HepG2 (cell line): ENCODE measurements at regions not wholly inside any gene's neighbourhood (a gene's known extent, or its start where the extent isn't known, plus 50 kb on each side); places are given as distances from the start of the nearest gene placed in this dataset.

Experiments
- ATAC-seq: fragments of 200-7000 bp; cut with Tn5 transposase; 3 replicates; pipeline ENCODE4 v1.9.1; 2020; ENCODE audit warnings: mild to moderate bottlenecking, moderate library complexity
- BruUV-seq: library from RNA; stranded (reverse); fragments of 400-500 nt; replicated peaks from 2 replicates; lab custom pipeline; 2021; lab: Mats Ljungman, UMichigan
- CTCF ChIA-PET: fragments of 300-600 bp; formaldehyde crosslinking; extraction: SDS; loops from one replicate; lab custom pipeline; 2021; ENCODE audit warnings: low total read pairs, inconsistent platforms, low intra/inter-chr PET ratio; lab: Yijun Ruan, JAX
- POLR2A ChIA-PET: fragments of 350-600 bp; sonication (Branson Sonifier 250); formaldehyde crosslinking; loops from one replicate; lab custom pipeline; 2020; ENCODE audit warnings: antibody characterized with exemption, inconsistent platforms; lab: Yijun Ruan, JAX
- DNase-seq: peaks from one replicate; pipeline ENCODE4 v3.0.0-alpha.2; 2015; ENCODE audit warnings: low spot score
- FAIRE-seq: peaks from 3 replicates; lab custom pipeline; 2011; peaks lifted over from hg19 to GRCh38; lab: Jason Lieb, UNC
- H2AFZ ChIP-seq: one replicate; pipeline ENCODE4 v1.6.1; 2011; ENCODE audit warnings: low read length, inconsistent platforms
- H3K27ac ChIP-seq: fragments of 300-600 bp; 3 replicates; pipeline ENCODE4 v1.8.0; 2011; ENCODE audit warnings: mixed run types, mild to moderate bottlenecking, mixed read lengths, low read length, inconsistent platforms; ENCODE audit not compliant: insufficient read depth; ENCODE audit errors: extremely low read length
- H3K27me3 ChIP-seq, 2 experiments: fragments of 200-600 bp in 1 of 2; 2 replicates in 1 of 2; 3 replicates in 1 of 2; pipeline versions ENCODE4 v1.6.0 to v1.8.0; 2011; ENCODE audit warnings: low read length in 2 of 2, mild to moderate bottlenecking in 2 of 2, moderate library complexity in 2 of 2, inconsistent platforms in 1 of 2; ENCODE audit not compliant: insufficient read depth in 2 of 2, control insufficient read depth in 1 of 2
- H3K36me3 ChIP-seq, 2 experiments: fragments of 200-600 bp in 1 of 2; replicated peaks in 1 of 2; 2 replicates in 1 of 2; 3 replicates in 1 of 2; pipeline versions ENCODE4 v1.5.1 to v1.8.0; 2011; ENCODE audit warnings: low read length in 2 of 2, inconsistent platforms in 1 of 2; ENCODE audit not compliant: insufficient read depth in 2 of 2, control insufficient read depth in 1 of 2
- H3K4me1 ChIP-seq: 2 replicates; pipeline ENCODE4 v1.5.1; 2012; ENCODE audit warnings: low read length, inconsistent platforms; ENCODE audit not compliant: insufficient read depth
- H3K4me2 ChIP-seq: 2 replicates; pipeline ENCODE4 v1.6.0; 2011; ENCODE audit warnings: low read depth, low read length, inconsistent platforms
- H3K4me3 ChIP-seq, 3 experiments: fragments of 200-600 bp in 1 of 3; sonication (generic), shearing (Covaris generic) in 1 of 3; replicated peaks in 1 of 3; 2 replicates each; pipeline ENCODE4 v1.5.1; 2011 to 2016; ENCODE audit warnings: low read length in 3 of 3, inconsistent platforms in 2 of 3, low read depth in 2 of 3, mild to moderate bottlenecking in 2 of 3, control low read depth in 1 of 3, mixed read lengths in 1 of 3; ENCODE audit not compliant: insufficient read depth in 1 of 3
- H3K79me2 ChIP-seq: one replicate; pipeline ENCODE4 v1.6.1; 2011; ENCODE audit warnings: low read length, inconsistent platforms; ENCODE audit not compliant: insufficient read depth
- H3K9ac ChIP-seq: 2 replicates; pipeline ENCODE4 v1.6.0; 2011; ENCODE audit warnings: mild to moderate bottlenecking, low read depth, low read length, inconsistent platforms; ENCODE audit not compliant: insufficient read depth
- H3K9me3 ChIP-seq: 2 replicates; pipeline ENCODE4 v1.5.1; 2012; ENCODE audit warnings: mild to moderate bottlenecking, low read length
- H4K20me1 ChIP-seq: 2 replicates; pipeline ENCODE4 v1.6.0; 2011; ENCODE audit warnings: inconsistent platforms, mild to moderate bottlenecking, low read length, moderate library complexity; ENCODE audit not compliant: insufficient read depth
- CTCF ChIP-seq: sonication (generic); formaldehyde crosslinking; IDR thresholded peaks from 2 replicates; pipeline ENCODE4 v1.5.0; 2020; ENCODE audit warnings: mild to moderate bottlenecking, missing genetic modification reagents, moderate library complexity
- ESRRA ChIP-seq: sonication (generic); formaldehyde crosslinking; IDR thresholded peaks from 2 replicates; pipeline ENCODE4 v1.5.1; 2020; ENCODE audit warnings: mild to moderate bottlenecking, low read depth, missing genetic modification reagents
- FOXJ3 ChIP-seq: sonication (generic); formaldehyde crosslinking; IDR thresholded peaks from 2 replicates; pipeline ENCODE4 v1.4.0; 2020; ENCODE audit warnings: missing genetic modification reagents, mild to moderate bottlenecking, borderline replicate concordance
- FUBP1 ChIP-seq: sonication (generic); formaldehyde crosslinking; IDR thresholded peaks from 2 replicates; pipeline ENCODE4 v1.5.1; 2020; ENCODE audit warnings: missing genetic modification reagents, mild to moderate bottlenecking, borderline replicate concordance
- MAFK ChIP-seq, 2 experiments: IDR thresholded peaks in 1 of 2; conservative IDR thresholded peaks in 1 of 2; 2 replicates each; pipeline ENCODE4 v1.6.1; 2011; ENCODE audit warnings: improper control_type of control experiment in 2 of 2, low read length in 2 of 2
- MIXL1 ChIP-seq: IDR thresholded peaks from 2 replicates; pipeline ENCODE4 v1.6.1; 2016
- RBFOX2 ChIP-seq: fragments of 200-400 bp; formaldehyde crosslinking; IDR thresholded peaks from 2 replicates; pipeline ENCODE4 v1.6.1; 2017; ENCODE audit warnings: low read depth, mild to moderate bottlenecking, low read length
- RBM39 ChIP-seq: fragments of 200-400 bp; formaldehyde crosslinking; IDR thresholded peaks from one replicate; pipeline ENCODE4 v1.6.1; 2018; ENCODE audit warnings: antibody characterized with exemption, mild to moderate bottlenecking, low read depth, low read length; ENCODE audit not compliant: poor library complexity, severe bottlenecking
- REL ChIP-seq: sonication (generic); formaldehyde crosslinking; conservative IDR thresholded peaks from 2 replicates; pipeline ENCODE4 v1.8.0; 2022; ENCODE audit warnings: mild to moderate bottlenecking, missing genetic modification reagents, moderate library complexity
- SMC3 ChIP-seq: IDR thresholded peaks from 2 replicates; pipeline ENCODE4 v1.6.1; 2011; ENCODE audit warnings: low read length, improper control_type of control experiment
- STAG1 ChIP-seq: sonication (generic); formaldehyde crosslinking; IDR thresholded peaks from 2 replicates; pipeline ENCODE4 v1.4.0; 2020; ENCODE audit warnings: missing genetic modification reagents
- TBX3 ChIP-seq: fragments of 450-650 bp; IDR thresholded peaks from 2 replicates; pipeline ENCODE4 v1.6.1; 2017; ENCODE audit warnings: antibody characterized with exemption, mild to moderate bottlenecking, inconsistent platforms, borderline replicate concordance
- TMF1 ChIP-seq: sonication (generic); formaldehyde crosslinking; IDR thresholded peaks from 2 replicates; pipeline ENCODE4 v1.8.1; 2022; ENCODE audit warnings: low read depth, missing genetic modification reagents
- ZNF230 ChIP-seq: sonication (generic); formaldehyde crosslinking; IDR thresholded peaks from 2 replicates; pipeline ENCODE4 v1.4.0; 2020; ENCODE audit warnings: mild to moderate bottlenecking, missing genetic modification reagents
- ZNF414 ChIP-seq: sonication (generic); formaldehyde crosslinking; IDR thresholded peaks from 2 replicates; pipeline ENCODE4 v1.5.0; 2020; ENCODE audit warnings: missing genetic modification reagents
- ZNF446 ChIP-seq: sonication (generic); formaldehyde crosslinking; IDR thresholded peaks from 2 replicates; pipeline ENCODE4 v1.5.0; 2020; ENCODE audit warnings: mild to moderate bottlenecking, missing genetic modification reagents
- ZNF703 ChIP-seq: sonication (generic); formaldehyde crosslinking; IDR thresholded peaks from 2 replicates; pipeline ENCODE4 v1.5.1; 2020; ENCODE audit warnings: missing genetic modification reagents, mild to moderate bottlenecking, moderate library complexity, borderline replicate concordance
- ZNF777 ChIP-seq: sonication (generic); formaldehyde crosslinking; IDR thresholded peaks from 2 replicates; pipeline ENCODE4 v1.4.0; 2020; ENCODE audit warnings: missing genetic modification reagents
- WGBS: methylation state at CpG from one replicate; pipeline ENCODE4 v1.1.6; 2017; ENCODE audit warnings: low lambda C conversion rate; 5-methylcytosine and 5-hydroxymethylcytosine counted together
- in situ Hi-C: cut with HindIII; loops from 2 replicates; pipeline ENCODE4 v1.10.0; 2017; ENCODE audit warnings: low pct_unique_long_range_greater_than_20kb; ENCODE audit not compliant: extremely low pct_ligation_motif_present
- intact Hi-C: fragments of 100-400 bp; cut with micrococcal nuclease; formaldehyde crosslinking; loops from one replicate; pipeline ENCODE4 v1.10.0; 2022; ENCODE audit not compliant: unreplicated experiment
- TF ChIP-seq, protein P1 (sequence below), 2 experiments: sonication (generic) in 1 of 2; formaldehyde crosslinking in 1 of 2; IDR thresholded peaks; 2 replicates each; pipeline versions ENCODE4 v1.4.0 to v1.6.1; 2018 to 2020; ENCODE audit warnings: missing genetic modification reagents in 2 of 2, borderline replicate concordance in 1 of 2, low read depth in 1 of 2, mild to moderate bottlenecking in 1 of 2, missing biosample characterization in 1 of 2

GRCh38 chr13:90868321-90868920, 479.1 kb upstream of the MIR17HG start:
- ChIA-PET POLR2A (no interaction called here), CTCF (interaction anchor here (0.9 kb wide), 1 partner anchor 137 kb away, joined by 4 read pairs; no protein-coding TSS in a partner anchor)
- Histone ChIP-seq H3K36me3 (no peaks in the 10 kb centered on the region), H3K27me3 (no peaks in the 10 kb centered on the region), H3K4me3 (no peak overlapping the region), H3K27ac (no peak overlapping the region), H3K79me2 (no peaks in the 10 kb centered on the region), H3K4me1 (peaks cover 29% of the 10 kb centered on the region), H2AFZ (no peak overlapping the region), H3K9ac (no peak overlapping the region), H3K9me3 (no peaks in the 10 kb centered on the region), H3K4me2 (no peak overlapping the region), H4K20me1 (no peaks in the 10 kb centered on the region)
- intact Hi-C loops (loop anchor here (5.0 kb wide), 4 partner anchors 446 to 1506 kb away; no protein-coding TSS in a partner anchor), in situ Hi-C loops (no loop called here)
- DNase-seq (peak; percentile 3), ATAC-seq (no peak), FAIRE-seq (no peak)
- WGBS, result 2% methylated on average over 2 of the region's 2 CpGs
- no TSS peak for BruUV-seq
- no peak for TF ChIP-seq RBFOX2
- no peak for TF ChIP-seq ZNF230 (CRISPR knock-in tag)
- TF ChIP-seq TBX3, result no peak
- no peak for TF ChIP-seq ZNF777
- TF ChIP-seq ESRRA (CRISPR knock-in tag), result no peak
- TF ChIP-seq, protein P1, sequence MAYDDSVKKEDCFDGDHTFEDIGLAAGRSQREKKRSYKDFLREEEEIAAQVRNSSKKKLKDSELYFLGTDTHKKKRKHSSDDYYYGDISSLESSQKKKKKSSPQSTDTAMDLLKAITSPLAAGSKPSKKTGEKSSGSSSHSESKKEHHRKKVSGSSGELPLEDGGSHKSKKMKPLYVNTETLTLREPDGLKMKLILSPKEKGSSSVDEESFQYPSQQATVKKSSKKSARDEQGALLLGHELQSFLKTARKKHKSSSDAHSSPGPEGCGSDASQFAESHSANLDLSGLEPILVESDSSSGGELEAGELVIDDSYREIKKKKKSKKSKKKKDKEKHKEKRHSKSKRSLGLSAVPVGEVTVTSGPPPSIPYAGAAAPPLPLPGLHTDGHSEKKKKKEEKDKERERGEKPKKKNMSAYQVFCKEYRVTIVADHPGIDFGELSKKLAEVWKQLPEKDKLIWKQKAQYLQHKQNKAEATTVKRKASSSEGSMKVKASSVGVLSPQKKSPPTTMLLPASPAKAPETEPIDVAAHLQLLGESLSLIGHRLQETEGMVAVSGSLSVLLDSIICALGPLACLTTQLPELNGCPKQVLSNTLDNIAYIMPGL (CRISPR knock-in tag; IDR thresholded peaks at IDR 0.05; ENCODE audit: borderline replicate concordance in 1 of 2, low read depth in 1 of 2), result no peak
- no peak for TF ChIP-seq REL (CRISPR knock-in tag)
- TF ChIP-seq ZNF414 (CRISPR knock-in tag), result no peak
- TF ChIP-seq ZNF703, result no peak
- no peak for TF ChIP-seq ZNF446 (CRISPR knock-in tag)
- no peak for TF ChIP-seq FOXJ3 (CRISPR knock-in tag)
- TF ChIP-seq MAFK (conservative IDR thresholded peaks at IDR 0.05 in 1 of 2, IDR thresholded peaks at IDR 0.05 in 1 of 2; ENCODE audit: low read length in 2 of 2), result no peak
- TF ChIP-seq STAG1 (CRISPR knock-in tag), result peak; percentile 70
- no peak for TF ChIP-seq TMF1 (CRISPR knock-in tag)
- no peak for TF ChIP-seq RBM39
- no peak for TF ChIP-seq FUBP1 (CRISPR knock-in tag)
- TF ChIP-seq CTCF (CRISPR knock-in tag), result peak; percentile 50
- no peak for TF ChIP-seq MIXL1 (CRISPR knock-in tag)
- peak; percentile 37 for TF ChIP-seq SMC3
